Activated CD8-positive, alpha-beta memory T cell treated with anti-CD3 and anti-CD28 coated beads, Interleukin-2, amount 50 U/mL, for 4 hours (primary cell): ENCODE measurements at regions not wholly inside any gene's neighbourhood (a gene's known extent, or its start where the extent isn't known, plus 50 kb on each side); places are given as distances from the start of the nearest gene placed in this dataset.
"Not testable (repeated sequence)": the region's sequence is repeated elsewhere in the genome, so short reads cannot be mapped to it uniquely, and the experiment has no call there.

ENCODE experiments used
- DNase-seq: peaks from one replicate; pipeline ENCODE4 v3.0.0-alpha.2; 2020

GRCh38 chr11:57871231-57871630 is 109.6 kb downstream of the CTNND1 start:
- no peak for DNase-seq

DNA sequence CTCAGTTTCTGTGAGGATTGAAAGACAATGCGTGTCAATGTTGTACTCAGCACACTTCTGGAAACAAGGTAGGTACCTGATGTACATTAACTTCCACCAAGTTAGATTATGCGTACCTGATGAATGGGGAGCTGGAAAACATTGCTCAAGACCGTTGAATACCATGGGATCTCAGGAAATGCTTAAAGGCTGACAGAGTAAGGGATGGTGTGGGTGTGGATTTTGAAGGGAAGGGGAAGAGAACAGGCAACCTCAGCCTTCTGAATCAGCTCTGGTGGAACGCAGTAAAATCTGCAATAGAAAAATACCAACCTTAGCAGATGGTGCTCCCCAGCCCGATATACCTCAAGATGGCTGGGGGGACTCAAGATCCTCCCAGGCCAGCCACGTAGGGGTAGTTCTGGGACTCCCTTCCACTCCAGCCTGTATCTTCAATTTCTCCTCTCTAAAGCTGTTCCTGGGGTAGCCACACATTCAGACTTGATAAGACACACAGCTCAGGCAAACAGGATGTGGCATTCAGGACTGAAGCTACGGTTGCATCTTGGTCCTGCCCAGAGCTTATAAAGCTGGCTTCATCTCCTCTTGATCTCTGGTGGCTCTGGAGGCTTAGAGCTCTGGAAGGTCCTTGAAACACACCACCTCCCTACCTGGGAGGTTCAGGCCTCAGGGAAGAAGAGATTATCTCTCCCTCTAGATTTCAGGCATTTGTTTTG is 111.8 kb downstream of the CTNND1 start:
- DNase-seq = no peak

DNA sequence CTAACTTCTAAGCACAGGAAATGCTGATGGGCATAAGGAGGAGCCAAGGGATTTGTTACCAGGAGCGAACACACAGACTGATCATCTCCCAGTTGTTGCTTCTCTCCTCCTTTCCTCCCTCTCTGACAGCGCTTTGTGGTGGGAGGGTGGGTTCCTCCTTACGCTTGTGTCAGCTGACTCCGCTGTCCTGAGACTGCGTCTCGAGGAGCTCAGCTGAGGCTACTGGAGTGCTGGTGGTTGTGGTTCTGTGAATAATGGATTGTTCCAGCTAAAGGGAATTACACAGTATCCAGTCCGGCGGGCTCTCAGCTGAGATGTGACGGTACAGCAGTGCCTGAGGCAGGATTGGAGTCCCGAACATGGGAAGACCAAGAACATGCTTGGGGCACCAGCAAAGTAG is 113.4 kb downstream of the CTNND1 start:
- no peak for DNase-seq

DNA sequence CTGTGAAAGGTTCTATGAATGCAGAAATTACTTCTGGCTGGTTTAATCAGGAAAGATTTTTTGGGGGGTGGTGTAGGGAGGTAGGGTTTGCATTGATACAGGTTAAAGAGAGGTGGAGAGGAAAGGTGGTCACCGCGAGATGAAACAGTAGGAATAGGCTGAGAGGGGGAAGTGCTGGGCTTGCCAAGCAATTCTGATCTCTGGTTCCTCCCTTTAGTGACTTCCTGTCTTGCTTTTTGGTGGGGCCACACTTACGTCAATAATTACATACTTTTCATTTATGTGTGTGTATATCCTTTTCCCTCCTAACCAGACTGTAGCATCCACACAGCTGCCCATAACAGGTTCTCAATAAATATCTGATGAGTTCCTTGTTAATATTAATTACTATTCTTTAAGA is 120.0 kb downstream of the CTNND1 start:
- DNase-seq = no peak

GRCh38 chr11:57883630-57884029 is 122.0 kb downstream of the CTNND1 start:
- DNase-seq = no peak

DNA sequence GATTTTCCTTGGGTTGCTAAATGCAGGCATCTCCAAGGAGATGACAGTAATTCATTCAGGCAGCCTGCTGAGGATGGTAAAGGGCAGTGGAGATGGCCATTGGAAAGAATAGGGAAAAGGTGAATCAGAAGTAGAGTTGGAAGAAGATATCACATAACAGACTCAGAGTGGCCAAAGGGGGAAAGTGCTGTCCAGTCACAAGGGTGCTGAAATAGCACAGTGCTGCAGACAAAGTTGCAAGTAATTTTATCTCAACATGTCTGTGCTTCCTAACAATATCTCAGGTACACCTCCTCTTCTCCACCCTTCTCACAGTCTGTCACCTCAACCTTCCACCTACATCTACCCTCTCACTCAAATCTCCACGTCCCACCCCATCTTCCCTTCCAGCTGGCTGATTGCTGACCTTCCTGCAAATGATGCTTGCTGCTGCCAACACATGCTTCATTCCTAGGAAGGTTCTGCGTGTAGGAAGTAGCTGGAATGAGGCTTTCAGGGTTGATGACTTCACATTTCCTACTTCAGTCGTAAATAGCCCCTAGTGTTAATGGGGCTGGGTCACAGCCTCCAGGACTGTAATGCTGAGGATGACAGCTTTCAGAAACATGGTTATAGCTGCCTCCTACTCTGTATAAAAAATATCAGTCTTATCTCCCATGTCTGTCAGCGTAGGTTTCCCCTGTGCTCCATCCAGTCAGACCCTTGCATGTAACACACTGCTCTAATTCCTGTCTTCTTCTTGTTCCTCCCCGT is 123.9 kb downstream of the CTNND1 start:
- no peak for DNase-seq

DNA sequence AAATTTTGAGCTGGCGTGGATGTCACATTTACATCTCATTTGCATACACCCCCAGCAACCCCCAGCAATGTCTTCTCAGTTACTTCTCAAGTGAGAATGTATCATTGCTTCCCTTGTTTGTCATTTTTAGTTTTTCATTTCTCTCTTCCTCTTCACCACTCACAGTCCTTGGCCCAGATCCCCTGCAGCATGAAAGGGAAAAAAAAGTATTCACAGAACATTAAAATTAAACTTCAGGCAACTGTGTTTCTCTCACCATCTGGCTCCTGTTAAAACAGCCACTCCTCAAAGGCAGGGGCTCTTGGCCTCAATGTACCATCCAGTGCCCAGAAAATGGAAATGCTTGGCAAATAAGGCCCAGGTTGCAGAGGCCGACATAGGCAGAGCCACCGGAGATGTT is 126.8 kb downstream of the CTNND1 start:
- DNase-seq = no peak

DNA sequence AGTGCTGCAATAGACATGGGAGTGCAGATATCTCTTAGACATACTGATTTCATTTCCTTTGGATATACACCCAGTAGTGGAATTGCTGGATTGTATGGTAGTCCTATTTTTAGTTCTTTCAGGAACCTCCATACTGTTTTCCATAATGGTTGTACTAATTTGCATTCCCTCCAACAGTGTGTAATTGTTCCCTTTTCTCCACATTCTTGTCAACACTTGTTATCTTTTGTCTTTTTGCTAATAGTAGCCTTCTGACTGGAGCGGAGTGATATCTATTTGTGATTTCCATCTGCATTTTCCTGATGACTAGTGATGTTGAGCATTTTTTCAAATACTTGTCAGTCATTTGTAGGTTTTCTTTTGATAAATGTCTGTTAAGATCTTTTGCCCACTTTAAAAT is 128.9 kb downstream of the CTNND1 start:
- no peak for DNase-seq

- not testable (repeated sequence) for DNase-seq
These were observed 130.5 kb upstream of the OR9Q1 start for GRCh38 chr11:57893200-57893599.

- no peak for DNase-seq
These were observed 127.1 kb upstream of the OR9Q1 start for GRCh38 chr11:57896361-57897145.

DNA sequence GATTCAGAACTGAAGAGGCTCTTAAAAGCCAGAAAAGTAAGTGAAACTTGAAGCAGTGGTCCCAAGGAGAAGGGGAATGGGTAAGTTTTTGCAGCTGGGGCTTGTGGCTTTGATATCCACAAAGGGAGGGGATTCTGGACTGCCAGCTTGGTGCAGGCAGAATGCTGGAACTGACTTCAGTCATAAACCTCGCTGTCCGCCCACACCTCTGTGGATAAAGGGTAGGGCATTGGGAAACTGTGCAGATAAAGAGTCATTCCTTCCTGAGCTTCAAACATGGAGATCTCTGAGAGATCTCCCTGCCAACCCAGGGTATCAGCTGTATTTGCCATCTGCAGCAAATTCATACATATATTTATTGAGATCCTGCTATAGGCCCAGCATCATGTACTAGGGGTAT is 124.3 kb upstream of the OR9Q1 start:
- no peak for DNase-seq

DNA sequence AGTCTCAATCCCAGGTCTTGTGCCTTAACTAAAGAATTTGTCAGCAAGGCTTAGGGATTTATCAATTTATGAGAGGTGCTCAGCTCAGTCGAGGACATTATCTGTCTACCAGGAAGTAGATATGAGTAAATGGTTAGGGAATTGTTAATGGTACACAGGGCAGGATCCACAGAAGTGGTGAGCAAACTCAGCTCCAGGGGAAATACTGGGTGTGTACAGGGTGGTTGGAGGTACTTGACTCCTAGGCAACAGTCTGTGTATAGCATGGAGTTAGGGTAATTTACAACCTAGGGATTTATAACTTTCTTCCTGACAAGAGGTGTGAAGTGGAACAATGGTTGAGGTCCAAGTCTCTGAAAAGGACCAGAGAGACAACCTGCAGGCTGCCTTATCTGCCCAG is 123.4 kb upstream of the OR9Q1 start:
- no peak for DNase-seq

DNA sequence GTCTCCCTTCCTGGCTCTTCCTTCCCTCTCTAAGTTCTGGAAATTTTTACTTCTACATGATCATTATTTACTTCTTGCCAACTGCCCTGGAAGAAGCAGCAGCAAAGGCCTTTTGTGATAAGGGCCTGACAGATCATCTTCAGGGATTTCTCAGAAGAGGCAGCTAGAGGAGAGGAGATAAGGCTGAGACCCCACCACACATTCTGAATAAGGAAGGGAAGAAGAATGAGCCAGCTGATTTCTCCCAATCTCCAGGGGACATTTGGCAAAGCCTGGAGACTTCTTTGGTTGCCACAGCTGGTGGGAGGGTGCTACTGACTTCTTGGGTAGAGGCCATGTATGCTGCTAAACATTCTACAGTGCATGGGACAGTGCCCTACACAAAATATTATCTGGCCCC is 122.4 kb upstream of the OR9Q1 start:
- DNase-seq = no peak

DNA sequence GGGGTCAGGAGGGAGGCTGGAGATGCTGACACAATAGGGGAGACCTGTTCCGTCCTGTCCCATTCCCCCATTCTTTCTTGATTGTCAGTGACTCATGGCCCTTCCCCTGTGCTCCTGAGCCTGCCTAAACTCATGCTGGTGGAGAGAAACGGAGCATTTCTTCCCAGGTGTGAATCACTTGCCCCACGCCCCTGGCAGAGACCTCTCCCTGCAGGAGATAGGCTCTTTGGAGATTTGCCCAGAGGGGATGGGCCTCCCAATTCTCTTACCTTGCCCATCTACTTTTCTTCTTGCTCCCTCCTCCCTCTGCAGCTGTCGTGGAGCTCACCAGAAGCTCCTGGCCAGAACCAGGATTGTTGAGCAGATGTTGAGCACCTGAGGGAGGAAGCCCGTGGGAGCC is 121.9 kb upstream of the OR9Q1 start:
- no peak for DNase-seq

DNA sequence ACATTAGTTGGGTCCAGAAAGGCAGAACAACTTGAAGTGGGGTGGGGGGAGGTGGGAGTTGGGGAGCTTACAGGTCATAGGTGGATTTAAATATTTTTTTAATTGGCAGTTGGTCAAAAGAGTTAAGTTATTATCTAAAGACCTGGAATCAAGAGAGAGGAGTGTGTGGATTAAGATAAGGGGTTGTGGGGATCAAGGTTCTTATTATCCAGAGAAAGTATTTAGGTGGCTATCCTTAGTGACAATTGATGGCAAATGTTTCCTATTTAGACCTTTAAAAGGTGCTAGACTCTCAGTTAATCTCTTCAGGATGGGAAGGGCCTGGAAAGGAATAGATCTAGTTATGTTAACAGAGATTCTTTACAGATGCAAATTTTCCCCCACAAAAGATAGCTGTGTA is 120.7 kb upstream of the OR9Q1 start:
- no peak for DNase-seq

DNA sequence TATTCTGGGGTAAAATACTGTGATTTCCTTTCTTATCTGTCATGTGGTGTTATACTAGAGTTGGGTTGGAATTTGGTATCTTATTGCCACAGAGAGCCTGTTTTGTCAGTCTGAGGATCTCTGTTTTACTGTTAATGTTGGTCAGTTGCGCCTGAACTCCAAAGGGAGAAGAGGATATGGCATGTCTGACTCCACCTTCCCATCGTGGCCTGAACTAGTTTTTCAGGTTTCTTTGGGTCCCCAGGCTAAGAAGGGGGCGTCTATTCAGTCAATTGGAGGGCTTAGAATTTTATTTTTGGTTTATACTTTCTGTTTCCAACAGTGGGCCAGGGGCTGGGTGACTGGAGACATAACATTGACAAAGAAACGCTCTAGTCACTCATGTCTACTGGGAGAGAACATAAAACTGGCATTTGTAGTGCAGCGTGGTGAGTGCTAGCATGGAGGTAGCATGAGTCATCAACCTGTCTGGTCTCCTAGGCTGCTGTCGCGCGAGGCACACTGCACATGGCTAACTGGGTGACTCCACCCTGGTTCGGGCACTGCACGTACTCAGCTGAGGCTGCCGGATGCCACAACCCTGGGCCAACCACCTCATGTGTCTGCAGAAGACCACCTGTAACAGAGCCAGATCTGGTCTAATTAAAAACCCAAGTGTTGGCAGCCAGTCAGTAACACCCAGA is 120.1 kb upstream of the OR9Q1 start:
- DNase-seq = peak; percentile 33

GRCh38 chr11:57904376-57904775 is 119.3 kb upstream of the OR9Q1 start:
- DNase-seq = no peak

GRCh38 chr11:57905439-57905838 is 118.2 kb upstream of the OR9Q1 start:
- DNase-seq = no peak

GRCh38 chr11:57908399-57908798 is 115.3 kb upstream of the OR9Q1 start:
- DNase-seq = not testable (repeated sequence)

- DNase-seq = not testable (repeated sequence)
These were observed 112.2 kb upstream of the OR9Q1 start for GRCh38 chr11:57911522-57911921.

DNA sequence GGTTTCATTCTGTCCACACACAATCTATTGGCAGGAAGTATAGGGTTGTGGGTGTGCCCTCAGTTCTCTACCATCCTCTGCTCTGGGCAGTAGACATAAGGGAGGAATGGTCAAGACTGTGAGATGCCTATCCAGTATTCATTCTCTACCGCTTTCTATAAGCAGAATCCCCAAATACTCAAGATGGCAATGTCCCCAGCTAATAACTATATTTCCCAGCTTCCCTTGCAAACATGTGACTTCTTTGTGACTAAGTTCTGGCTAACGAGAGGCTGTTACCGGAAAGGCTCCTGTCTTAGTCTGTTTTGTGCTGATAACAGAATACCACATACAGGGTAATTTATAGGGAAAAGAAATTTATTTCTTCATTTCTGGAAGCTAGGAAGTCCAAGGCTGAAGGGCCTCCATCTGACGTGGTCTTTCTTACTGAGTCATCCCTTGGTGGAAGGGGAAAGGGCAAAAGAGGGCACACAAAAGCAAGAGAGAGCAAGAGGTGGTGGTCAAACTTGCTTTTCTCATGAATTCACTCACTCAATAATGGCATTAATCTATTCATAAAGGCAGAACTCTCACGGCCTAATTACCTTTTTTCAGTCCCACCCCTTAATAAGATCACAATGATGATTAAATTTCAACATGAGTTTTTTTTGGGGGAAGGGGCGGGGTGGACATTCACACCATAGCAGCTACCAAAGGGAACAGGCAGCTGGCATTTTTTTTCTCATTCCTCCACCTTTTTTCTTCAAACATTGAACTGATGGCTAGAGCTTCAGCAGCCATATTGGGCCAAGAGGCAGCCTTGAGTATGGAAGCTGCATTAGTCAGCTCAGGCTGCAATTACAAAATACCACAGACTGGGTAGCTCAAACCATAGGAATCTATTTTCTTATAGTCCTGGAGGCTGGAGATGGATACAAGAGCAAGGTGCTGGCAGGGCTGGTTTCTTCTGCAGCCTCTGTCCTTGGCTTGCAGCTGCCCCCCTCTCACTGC is 109.7 kb upstream of the OR9Q1 start:
- DNase-seq = no peak

- DNase-seq = no peak
These were observed 106.0 kb upstream of the OR9Q1 start for GRCh38 chr11:57917632-57918031.
